ENCODE measurements at regions not wholly inside any gene's neighbourhood (a gene's known extent, or its start where the extent isn't known, plus 50 kb on each side); places are given as distances from the start of the nearest gene placed in this dataset.

DNA sequence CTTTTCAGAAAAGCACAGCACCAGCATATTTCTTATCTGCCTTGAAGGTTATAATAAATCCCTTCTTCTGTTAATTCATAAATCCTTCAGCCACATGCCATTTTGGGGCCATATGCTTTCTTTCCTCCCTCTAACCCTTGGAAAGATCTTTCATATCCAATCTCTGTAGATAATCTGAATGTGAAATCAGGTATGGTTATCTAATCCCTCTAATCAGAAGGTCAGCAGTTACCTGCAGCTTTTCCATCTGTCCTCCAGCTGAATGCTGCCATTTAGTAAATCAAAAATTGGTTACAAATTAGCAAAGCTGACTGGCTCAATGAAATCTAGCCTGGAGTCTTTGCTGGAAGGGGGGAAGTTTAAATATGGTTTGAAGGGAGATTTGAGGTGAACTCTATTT, 230.5 kb downstream of the PIK3C3 start:
- no peak for DNase-seq (ENCODE audit: low spot score)

DNA sequence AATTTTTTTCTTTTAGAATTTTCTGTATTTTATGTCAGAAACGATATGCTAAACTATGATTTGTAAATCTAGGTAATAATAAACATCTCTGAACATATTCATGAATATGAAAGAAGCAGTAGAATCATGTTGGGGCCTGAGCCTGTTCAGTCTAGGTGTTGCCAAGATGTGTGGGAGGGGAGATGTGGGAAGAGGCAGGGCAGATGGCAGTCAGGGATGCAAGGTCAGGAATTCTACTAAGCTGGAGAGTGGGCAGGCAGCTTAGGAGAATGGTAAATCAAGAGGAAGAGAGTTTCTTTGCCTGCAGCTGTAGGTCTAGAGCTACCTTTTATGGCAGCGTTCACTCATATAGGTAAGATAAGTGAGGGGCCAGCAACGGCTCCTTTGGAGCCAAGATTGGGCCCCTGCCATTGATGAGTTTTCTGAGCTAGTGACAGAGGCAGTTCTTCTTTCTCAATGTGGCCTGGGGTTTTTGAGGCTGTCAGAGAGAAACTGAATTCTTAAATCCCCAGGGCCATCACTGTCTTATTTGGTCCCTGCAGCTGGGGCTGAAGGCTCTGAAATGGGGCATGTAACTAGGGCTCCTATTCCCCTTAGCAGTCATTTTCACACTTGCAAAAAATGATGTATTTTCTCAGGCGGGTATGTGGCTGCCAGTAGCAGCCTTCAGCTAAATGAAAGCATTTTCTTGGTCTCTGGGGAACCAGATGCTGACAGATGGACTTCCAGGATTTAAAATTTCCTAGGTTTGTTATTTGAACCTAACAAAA, 232.8 kb downstream of the PIK3C3 start:
- no peak for DNase-seq (ENCODE audit: low spot score)

DNA sequence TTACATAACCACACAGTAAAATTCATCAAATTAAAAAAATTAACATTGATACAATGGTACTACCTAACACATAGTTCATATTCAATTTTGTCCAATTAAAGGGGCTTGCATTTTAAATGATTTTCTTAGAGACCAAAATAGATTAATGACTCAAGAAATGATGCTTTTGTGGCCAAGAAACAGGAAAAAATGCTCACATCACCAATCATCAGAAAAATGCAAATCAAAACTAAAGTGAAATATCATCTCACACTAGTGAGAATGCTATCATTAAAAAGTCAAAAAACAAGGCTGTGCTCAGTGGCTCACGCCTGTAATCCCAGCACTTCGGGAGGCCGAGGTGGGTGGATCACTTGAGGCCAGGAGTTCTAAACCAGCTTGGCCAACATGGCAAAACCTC, 235.6 kb downstream of the PIK3C3 start:
- no peak for DNase-seq (ENCODE audit: low spot score)

DNA sequence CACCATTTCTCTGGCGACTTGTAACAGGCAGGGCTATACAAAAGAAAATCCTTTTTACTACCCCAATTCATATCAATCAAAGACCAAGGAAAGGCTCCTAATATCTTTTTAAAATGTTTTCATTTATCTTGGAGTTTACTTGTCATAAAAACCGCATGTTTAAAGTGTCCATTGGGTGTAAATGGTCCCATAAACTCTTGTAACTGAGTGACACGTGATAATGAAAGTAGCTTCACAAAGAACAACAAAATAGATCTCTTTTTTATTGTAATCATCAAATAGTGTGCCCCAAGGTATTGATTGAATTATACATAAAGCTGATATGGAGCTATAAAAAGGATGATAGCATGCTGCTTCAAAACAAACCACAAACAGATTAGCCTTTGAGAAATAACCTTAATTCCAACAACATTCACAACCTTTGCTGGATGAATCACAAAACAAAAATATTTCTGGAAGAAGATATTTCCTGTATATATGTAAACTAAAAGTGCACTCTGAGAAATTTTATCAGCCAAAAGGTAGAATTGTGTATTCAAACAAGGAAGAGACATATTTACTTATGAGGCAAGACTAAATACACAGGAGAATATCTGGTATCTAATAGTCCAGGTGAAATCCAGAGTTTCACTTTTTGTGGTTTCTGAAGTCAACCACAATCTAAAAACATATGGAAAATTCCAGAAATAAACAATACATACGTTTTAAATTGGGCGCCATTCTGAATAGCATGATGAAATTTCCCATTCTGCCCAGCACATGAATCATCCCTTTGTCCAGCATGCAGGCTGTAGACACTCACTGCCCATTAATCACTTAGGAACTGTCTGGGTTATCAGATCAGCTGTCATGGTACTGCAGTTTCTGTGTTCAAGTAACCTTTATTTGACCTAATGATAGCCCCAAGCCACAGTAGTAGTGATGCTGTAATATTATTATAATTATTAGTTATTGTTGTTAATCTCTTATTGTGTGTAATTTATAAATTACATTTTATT, 237.5 kb downstream of the PIK3C3 start:
- DNase-seq (ENCODE audit: low spot score): no peak

DNA sequence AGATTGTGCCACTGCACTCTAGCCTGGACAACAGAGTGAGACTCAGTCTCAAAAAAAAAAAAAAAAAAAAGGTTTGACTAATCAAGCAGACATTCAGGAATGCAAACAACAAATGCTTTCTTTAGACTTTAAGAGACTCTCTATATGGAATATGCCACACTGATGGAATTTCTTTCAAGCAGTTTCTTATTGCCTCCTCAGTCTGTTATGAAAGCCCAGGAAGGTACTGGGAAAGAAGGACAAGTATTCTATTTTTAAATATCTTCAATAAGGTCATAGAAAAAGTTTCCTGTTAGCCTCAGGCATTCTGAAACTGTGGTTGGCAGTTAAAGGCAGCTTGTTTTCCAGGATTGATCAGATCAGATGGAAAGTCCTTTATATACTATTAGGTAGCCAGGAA, 241.6 kb downstream of the PIK3C3 start:
- DNase-seq (ENCODE audit: low spot score): no peak

DNA sequence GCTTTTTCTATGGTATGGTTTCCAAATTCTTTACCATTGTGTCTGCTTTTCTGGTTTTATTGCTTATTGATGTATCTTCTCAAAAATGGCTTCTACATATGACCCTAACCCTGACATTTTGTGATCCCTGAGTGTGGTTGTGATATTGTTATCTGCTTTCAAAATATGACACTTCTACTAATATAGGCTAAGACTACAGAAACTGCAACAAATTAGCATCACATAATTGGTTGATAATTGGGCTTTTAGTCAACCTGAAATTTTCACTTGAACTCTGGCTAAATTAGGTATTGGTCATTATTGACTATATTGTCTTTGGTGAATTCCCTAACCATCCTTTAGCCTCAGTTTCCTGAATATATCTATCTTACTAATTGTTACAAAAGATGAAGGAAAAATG, 246.1 kb downstream of the PIK3C3 start:
- DNase-seq (ENCODE audit: low spot score): no peak

DNA sequence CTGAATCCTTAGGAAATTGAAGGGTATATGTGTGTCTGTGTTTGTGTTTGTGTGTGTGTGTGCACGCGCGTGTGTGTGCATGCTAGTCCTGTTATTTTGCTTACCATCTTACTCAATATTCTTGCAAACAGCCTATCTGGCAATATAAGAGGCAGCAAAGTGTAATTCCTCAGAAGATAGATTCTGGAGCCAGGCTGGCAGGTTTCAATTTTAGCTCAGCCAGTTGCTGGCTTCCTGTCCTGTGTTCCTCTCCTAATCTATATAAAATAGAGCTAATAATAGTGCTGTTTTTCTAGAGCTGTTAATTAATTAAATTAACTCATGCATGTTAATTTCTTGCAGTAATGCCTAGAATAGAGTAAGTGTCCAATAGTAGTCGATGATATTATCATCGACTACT, 256.2 kb downstream of the PIK3C3 start:
- DNase-seq (ENCODE audit: low spot score): no peak

DNA sequence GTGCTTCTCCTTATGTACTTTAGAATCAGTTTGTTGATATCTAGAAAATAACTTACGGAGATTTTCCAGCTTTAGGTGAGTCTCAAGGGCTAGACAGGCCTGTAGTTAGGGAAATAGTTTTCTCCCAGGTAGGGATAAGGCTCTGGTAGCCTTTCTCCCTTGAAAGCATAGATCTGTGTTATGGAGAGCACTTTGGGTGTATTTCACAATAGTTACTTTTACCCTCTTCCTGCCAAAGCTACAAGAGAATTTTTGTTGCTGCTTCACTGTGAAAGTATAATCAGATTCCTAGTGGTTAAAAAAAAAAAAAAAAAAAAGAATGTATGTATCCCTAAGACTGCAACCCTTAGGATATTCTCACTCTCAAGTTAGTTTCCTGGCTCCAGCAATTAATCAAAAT, 267.5 kb downstream of the PIK3C3 start:
- no peak for DNase-seq (ENCODE audit: low spot score)

DNA sequence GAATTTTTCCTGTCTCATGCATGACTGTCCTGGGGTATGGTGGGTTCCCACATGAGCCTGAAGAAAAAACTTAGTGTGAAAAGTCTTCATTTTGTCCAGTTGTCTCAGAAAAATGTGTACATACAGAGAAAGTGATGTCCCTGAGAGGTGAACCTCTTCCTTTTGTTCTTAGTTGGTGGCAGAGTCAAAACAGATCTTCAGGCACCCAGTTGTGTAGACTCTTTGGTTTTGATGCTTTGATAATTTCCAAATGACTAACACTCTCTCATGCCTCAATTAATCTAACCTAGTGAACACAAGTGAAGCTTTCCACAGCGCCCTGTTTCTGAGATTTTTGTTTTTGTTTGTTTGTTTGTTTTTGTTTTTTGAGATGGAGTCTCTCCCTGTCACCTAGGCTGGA, 273.5 kb downstream of the PIK3C3 start:
- DNase-seq (ENCODE audit: low spot score): no peak

DNA sequence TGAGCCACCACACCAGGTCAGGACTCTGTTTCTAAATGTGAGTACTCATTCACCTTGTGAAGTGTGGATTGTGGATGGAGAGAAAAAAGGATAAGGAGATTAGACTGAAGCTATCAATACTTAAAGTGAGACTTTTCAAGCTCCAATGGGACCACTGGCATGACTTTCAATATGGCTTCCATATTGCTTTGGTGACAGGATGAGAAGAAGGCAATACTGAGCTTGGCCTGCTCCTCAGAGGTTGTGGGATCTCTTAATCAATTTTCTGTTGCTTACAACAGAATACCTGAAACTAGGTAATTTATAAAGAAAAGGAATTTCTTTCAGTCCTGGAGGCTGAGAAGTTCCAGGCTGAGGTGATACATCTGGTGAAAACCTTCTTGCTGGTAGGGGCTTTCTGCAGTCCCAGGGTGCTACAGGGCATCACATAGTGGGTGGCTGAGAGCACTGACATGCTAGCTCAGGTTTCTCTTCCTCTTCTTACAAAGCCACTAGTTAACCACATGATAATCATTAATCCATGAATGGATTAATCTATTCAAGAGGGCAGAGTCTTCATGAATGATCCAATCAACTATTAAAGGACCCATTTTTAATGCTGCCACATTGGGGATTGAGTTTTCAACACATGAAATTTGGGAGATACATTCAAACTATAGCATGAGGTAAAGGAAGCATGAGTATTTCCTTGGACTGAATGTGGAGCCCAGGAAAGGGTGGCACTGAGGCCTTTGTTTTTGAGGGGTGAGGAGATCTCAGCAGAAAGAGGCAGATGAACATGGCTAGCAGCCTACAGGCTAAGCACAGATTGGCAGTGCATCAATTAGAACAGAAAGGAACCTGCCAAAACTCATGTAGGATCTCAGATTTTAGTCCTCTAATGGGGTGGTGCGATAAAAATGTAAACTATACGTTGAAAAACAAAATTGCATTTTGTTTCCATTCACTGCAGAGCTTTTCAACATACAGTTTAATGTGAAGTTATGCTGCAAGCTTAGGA, 274.5 kb downstream of the PIK3C3 start:
- no peak for DNase-seq (ENCODE audit: low spot score)

DNA sequence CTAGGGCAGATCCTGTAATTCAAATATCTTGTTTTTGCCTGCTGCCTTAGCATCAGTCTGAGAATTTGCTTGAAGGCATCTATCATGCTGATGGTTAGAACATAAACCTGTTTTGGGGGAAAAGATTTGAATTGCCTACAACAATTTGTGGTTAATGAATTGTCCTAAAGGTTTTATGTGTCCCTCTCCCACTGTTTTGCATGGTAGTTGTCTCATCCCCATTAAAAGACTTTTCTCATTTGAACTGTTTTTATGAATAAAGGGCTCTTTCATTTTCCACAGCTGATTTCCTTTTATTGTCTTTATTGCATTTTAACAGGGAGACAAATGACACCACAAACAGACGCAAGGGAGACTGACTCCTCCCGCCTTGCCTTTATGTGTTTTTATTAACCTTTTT, 275.6 kb downstream of the PIK3C3 start:
- DNase-seq (ENCODE audit: low spot score): no peak

DNA sequence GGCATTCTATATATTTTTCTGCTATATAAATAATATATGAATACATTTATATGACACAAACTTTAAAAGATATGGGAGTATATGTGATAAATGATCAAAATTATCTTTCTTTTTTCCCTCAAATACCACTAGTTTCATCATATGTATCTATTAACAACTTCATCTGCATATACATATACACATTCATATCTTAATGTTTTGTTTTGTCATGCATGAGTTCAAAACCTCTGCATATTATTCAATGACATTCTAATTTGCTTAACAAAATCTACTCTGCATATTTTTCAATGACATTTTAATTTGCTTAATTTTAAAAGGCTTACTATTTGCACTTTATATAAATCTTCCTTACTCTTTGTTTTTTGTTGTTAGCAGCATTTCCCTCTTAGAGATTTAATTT, 276.2 kb downstream of the PIK3C3 start:
- DNase-seq (ENCODE audit: low spot score): no peak

DNA sequence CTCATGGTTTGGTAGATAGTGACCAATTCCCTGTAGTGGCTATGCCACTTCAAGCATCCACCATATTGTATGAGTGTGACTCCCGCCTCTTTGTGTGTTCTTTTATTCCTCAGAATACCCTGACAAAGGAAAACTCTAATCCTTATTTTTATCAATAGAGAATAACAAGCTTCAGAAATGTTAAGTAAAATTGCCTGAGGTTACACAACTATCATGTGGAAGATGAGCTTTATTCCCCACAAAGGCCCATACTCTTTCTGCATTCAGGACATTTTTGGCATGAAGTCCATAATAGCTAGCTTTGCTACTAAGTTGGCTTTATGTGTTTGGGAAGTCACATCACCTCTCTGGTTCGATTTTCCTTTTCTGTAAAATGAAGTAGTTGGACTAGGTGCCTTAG, 276.8 kb downstream of the PIK3C3 start:
- DNase-seq (ENCODE audit: low spot score): no peak

DNA sequence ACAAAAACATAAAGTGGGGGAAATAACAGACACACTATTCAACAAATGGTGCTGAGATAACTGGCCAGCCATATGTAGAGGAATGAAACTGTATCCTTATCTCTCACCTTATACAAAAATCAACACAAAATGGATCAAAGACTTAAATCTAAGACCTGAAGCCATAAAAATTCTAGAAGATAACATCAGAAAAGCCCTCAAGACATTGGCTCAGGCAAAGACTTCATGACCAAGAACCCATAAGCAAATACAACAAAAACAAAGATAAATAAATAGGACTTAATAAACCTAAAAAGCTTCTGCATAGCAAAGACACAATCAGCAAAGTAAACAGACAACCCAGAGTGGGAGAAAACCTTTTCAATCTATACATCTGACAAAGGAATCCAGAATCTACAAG, 278.9 kb downstream of the PIK3C3 start:
- no peak for DNase-seq (ENCODE audit: low spot score)

DNA sequence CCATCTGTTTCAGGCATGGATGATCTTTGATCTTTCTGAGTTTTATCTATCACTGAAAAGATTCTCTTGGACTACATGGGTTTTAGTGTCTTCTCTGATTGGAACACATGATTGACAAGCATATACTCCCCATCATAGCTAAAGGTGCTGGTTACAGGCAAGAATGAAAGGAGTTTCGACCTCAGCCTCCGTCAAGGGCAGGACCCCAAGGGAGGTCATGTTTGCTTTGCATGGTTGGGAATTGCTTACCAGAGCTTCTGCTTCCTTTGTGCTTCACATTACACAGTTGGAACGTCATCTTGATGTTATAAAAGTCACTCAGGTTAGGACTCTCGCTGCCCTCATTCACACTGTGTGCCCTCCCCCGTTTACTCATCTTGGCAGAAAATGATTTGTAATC, 287.7 kb downstream of the PIK3C3 start:
- DNase-seq (ENCODE audit: low spot score): no peak

DNA sequence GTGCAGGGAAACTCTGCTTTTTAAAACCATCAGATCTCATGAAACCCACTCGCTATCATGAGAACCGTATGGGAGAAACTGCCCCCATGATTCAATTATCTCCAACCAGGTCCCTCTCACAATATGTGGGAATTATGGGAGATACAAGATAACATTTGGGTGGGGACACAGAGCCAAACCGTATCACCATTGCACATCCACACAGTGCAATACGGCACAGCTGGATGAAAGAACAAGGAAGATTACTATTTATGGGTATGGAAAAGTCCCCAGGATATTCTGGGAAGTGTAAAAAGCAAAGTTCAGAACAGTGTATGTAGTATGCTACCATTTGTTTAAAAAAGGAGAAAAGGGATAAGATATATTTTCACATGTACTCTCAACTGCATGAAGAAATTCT, 290.1 kb downstream of the PIK3C3 start:
- DNase-seq (ENCODE audit: low spot score): no peak

DNA sequence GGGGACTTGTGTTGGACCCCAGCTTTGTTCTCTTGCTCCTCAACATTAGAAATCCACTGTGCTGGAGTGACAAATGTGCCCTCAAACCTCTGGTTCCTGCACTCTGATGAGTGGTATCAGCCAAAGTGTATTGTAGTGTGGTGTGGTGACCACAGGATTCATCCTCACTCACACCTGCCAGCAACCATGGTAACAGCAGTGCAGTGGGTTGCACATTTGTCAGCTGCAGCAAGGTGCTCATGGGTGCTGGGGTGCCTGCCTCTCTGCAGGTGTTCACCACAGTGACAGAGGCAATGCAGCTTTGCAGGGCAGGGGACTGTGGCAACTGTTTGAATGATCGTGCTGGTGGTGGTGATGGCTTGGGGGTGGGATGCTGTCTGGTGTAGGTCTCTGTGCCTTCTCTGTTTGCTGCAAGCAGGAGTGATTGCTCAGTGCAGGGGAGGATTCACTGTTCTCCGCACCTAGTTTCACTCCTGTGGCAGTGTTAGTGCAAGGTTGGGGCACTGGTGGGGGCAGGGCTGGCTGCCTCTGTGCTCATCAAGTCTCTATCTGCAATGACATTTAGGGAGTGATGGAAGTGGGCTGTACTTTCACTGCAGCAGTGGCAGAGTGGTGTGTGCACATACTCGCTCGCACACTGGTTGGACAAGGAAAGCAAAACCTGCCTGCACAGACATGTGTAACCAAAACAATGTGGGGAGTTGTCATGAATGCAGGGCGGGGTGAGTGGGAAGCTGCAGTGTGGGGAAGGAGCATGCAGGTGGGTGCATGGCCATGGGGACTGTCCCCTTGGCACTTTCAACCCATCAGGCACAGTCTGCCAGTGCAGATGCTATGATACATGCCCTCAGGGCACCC, 301.1 kb downstream of the PIK3C3 start:
- DNase-seq (ENCODE audit: low spot score): no peak

DNA sequence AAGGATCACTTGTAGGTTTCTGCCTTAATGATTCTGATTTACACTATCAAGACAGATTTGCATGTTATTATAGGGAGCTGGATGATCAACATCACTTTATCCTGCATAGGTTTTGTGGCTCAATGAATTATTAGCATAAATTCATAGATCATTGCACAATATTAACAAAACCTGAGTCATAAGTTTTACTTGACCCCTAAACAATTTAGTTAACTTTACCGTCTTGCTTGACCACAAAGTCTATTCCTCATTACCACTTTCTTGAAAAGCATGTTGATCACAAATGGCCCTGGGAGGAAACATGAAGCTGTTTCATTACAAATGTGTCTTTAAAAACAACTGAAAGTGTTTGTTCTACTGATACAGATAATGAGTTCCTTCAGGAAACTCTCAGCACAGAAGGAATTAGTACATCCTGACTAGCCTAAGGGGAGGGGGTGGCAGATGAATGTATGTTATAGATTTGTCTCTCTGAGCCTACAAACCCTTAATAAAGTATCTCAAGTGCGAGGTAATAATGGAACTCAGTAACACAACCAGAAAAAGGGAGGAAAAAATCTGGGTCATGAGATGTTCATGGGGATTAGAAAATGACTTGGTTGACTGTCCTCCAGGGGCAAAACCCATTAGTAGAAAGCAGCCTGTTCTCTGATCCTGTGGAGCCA, 303.4 kb downstream of the PIK3C3 start:
- DNase-seq (ENCODE audit: low spot score): no peak

DNA sequence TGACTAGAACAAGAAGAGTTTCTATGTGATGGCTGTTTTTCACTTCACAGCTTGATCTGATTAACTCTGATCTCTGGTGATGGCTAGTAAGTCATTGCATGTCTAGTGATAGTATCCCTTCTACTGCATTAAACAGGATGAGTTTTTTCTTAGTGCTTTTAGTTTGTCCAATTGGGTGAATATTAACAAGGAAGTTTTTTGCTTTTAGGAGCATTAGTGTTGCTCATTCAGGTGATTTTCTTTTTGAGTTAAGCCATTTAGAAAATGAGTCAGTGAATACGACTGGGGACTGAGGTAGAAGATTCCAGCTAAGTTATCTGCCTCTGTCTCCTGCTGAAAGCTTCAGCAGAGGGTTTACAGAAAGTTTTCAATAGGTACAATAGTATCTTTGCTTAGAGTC, 306.7 kb downstream of the PIK3C3 start:
- DNase-seq (ENCODE audit: low spot score): no peak

DNA sequence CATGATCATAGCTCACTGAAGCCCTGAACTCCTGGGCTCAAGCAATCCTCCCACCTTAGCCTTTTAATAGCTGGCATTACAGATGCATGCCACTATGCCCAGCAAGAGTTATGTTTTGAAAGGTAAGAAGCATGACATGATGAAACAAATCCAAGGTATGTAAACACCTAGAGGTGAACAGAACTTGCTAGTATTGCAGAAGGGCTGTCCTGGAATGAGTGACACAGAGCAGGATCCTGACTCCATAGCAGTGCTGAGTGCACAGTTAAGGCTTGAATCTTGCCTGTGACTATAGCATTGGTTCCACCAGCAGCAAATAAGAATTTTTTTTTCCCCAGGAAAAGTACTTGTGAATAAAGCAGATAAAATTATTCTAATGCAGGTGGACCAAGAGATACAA, 309.5 kb downstream of the PIK3C3 start:
- no peak for DNase-seq (ENCODE audit: low spot score)
